Right lobe of liver (tissue), 6 donors: ENCODE measurements at regions not wholly inside any gene's neighbourhood (a gene's known extent, or its start where the extent isn't known, plus 50 kb on each side); places are given as distances from the start of the nearest gene placed in this dataset.

Experiments
- ATAC-seq, 4 donors: fragments of 200-7000 bp; cut with Tn5 transposase; one replicate each; pipeline ENCODE4 v1.9.1; 2020; ENCODE audit warnings: mild to moderate bottlenecking in 4 of 4, moderate library complexity in 4 of 4
- DNase-seq, 3 donors: peaks; one replicate each; pipeline ENCODE4 v3.0.0-alpha.2; 2020
- H3K27ac ChIP-seq, 3 donors: fragments of 200-600 bp; one replicate each; pipeline ENCODE4 v1.8.0; 2022
- H3K27me3 ChIP-seq, 2 donors: fragments of 200-600 bp; one replicate each; pipeline ENCODE4 v1.8.0; 2022
- H3K36me3 ChIP-seq, 4 donors: fragments of 200-600 bp; sonication (generic) in 1 of 4; one replicate each; pipeline versions ENCODE4 v1.5.1 to v1.8.0; 2017 to 2022; ENCODE audit warnings: control low read depth in 1 of 4
- H3K4me1 ChIP-seq, 4 donors: fragments of 200-600 bp; sonication (generic) in 1 of 4; one replicate each; pipeline versions ENCODE4 v1.5.1 to v1.8.0; 2017 to 2022; ENCODE audit warnings: control low read depth in 1 of 4
- H3K4me3 ChIP-seq, 3 donors: fragments of 200-600 bp; one replicate each; pipeline ENCODE4 v1.8.0; 2022
- H3K9me3 ChIP-seq, 4 donors: fragments of 200-600 bp; sonication (generic) in 1 of 4; one replicate each; pipeline versions ENCODE4 v1.5.1 to v1.8.0; 2017 to 2022; ENCODE audit warnings: control low read depth in 1 of 4
- POLR2A ChIP-seq: fragments of 450-650 bp; IDR thresholded peaks from one replicate; pipeline ENCODE4 v1.6.1; 2017; ENCODE audit warnings: antibody characterized with exemption, mild to moderate bottlenecking
- WGBS: methylation state at CpG from one replicate; pipeline ENCODE4 v1.1.6; 2018; ENCODE audit warnings: low coverage, low lambda C conversion rate; ENCODE audit not compliant: insufficient coverage; ENCODE audit errors: missing lambda C conversion rate; 5-methylcytosine and 5-hydroxymethylcytosine counted together
- intact Hi-C, 2 donors: fragments of 100-400 bp; cut with DNase I; formaldehyde crosslinking; loops; one replicate each; pipeline versions ENCODE4 v1.11.2 to v1.14.1; 2022
- TF ChIP-seq, protein P1 (sequence below), 4 donors: fragments of 200-600 bp in 3 of 4; fragments of 450-650 bp in 1 of 4; IDR thresholded peaks; one replicate each; pipeline versions ENCODE4 v1.5.1 to v1.8.0; 2016 to 2022; ENCODE audit warnings: antibody characterized with exemption in 4 of 4, mild to moderate bottlenecking in 2 of 4
- donor health status: DM: no; HTN: yes; CAD: no.
- donor health status: DM: no; HTN: no; CAD: no.
- donor health status: DM: no; HTN: no; CAD: no.
- donor health status: DM: no; HTN: yes; CAD: no.
- donor health status: DM: no; HTN: yes; CAD: no.

DNA sequence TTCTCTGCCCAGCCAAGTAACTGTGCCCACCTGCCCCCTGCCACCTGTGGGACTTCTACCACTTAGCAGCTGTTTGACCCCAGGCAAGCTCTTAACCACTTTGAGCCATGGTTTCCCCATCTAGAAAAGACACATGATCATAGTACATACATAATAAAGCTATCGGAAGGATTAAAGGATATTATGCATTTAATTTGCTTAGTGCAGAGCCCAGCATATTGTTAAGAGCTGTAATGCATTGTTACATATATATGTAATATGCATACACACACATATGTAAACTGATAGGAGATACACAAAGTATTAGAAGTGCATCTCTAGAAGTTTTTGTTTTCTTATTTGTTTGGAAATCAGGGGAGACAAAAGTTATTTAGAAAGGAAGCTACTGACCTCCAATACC, 83.5 kb upstream of the ZBTB40 start:
- Histone ChIP-seq H3K4me3 (no peak overlapping the region), H3K27ac (no peak overlapping the region), H3K9me3 (peaks cover 0 to 2% (median 0%) of the 10 kb centered on the region in 4 donors), H3K36me3 (no peaks in the 10 kb centered on the region), H3K4me1 (no peaks in the 10 kb centered on the region), H3K27me3 (no peaks in the 10 kb centered on the region)
- intact Hi-C loops: no loop called here
- WGBS: 67% methylated on average over 1 of the region's 1 CpG
- TF ChIP-seq, protein P1, sequence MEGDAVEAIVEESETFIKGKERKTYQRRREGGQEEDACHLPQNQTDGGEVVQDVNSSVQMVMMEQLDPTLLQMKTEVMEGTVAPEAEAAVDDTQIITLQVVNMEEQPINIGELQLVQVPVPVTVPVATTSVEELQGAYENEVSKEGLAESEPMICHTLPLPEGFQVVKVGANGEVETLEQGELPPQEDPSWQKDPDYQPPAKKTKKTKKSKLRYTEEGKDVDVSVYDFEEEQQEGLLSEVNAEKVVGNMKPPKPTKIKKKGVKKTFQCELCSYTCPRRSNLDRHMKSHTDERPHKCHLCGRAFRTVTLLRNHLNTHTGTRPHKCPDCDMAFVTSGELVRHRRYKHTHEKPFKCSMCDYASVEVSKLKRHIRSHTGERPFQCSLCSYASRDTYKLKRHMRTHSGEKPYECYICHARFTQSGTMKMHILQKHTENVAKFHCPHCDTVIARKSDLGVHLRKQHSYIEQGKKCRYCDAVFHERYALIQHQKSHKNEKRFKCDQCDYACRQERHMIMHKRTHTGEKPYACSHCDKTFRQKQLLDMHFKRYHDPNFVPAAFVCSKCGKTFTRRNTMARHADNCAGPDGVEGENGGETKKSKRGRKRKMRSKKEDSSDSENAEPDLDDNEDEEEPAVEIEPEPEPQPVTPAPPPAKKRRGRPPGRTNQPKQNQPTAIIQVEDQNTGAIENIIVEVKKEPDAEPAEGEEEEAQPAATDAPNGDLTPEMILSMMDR (IDR thresholded peaks at IDR 0.05): no peak
- ATAC-seq (no peak), DNase-seq (no peak)

DNA sequence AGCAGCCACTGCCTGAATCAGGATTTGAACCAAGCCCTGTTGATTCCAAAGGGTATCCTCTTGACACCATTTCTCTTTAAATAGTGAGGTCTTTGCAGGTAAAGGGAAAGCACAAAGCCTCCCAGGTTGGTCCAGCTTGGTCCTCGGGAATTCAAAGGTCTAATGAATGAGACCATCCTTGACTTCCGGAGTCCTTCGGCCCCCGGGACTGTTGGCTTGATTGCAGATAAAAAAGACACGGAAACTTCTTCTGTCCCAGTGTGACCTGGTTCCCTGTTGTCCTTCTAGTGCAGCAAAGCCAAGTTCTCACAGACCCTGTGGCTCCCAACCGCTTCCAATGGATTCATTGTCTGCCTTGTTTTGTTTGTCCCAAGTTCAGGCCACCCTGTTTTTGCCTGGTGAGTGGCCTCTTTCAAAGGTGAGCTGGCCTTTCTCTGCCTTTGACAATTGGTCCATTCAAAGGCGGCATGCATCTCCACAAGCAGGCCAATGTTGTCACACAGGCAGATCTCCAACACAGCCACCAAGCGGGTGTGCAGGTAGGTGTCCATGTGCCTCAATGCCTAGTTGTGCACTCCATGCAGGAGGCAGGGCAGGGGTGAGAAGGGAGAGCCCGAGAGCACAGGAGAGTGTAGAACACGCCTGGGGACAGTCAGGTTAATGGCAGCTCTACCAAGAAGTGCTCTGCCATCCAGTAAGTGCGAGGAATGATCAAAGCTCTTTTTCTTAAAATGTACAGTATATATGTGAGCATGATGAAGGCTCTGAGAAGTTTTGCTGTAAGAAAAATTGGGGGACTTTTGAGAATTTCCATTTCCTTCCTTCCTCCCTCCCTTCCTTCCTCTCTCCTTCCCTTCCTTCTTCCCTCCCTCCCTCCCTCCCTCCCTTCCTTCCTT, 82.1 kb upstream of the ZBTB40 start:
- H3K36me3 ChIP-seq: no peaks in the 10 kb centered on the region
- DNase-seq: no peak
- H3K9me3 ChIP-seq: peaks cover 0 to 5% (median 0%) of the 10 kb centered on the region in 4 donors
- intact Hi-C loops: no loop called here
- no peaks in the 10 kb centered on the region for H3K4me1 ChIP-seq
- ATAC-seq: no peak
- TF ChIP-seq, protein P1 (IDR thresholded peaks at IDR 0.05): no peak
- TF ChIP-seq POLR2A: no peak
- no peaks in the 10 kb centered on the region for H3K27me3 ChIP-seq
- no peak overlapping the region for H3K27ac ChIP-seq
- WGBS: 67% methylated on average over 6 of the region's 11 CpGs
- no peak overlapping the region for H3K4me3 ChIP-seq

DNA sequence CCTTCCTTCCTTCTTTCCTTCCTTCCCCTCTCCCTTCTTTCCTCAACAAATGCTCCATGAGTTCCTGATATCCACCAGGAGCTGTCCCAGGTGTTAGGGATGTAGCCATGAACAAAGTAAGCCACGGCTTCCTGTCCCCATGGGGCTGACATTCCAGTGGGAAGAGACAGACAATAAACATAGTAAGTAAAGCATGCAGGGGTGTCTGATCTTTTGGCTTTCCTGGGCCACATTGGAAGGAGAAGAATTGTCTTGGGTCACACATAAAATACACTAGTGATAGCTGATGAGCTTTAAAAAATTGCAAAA, 81.5 kb upstream of the ZBTB40 start:
- no peak for ATAC-seq
- H3K9me3 ChIP-seq: peaks cover 0 to 5% (median 0%) of the 10 kb centered on the region in 4 donors
- H3K4me3 ChIP-seq: no peak overlapping the region
- no peak overlapping the region for H3K27ac ChIP-seq
- DNase-seq: no peak
- no peaks in the 10 kb centered on the region for H3K4me1 ChIP-seq
- no peaks in the 10 kb centered on the region for H3K36me3 ChIP-seq
- intact Hi-C loops: no loop called here
- 36% methylated on average over 1 of the region's 1 CpG for WGBS
- TF ChIP-seq, protein P1 (IDR thresholded peaks at IDR 0.05): no peak
- TF ChIP-seq POLR2A: no peak
- H3K27me3 ChIP-seq: no peaks in the 10 kb centered on the region

DNA sequence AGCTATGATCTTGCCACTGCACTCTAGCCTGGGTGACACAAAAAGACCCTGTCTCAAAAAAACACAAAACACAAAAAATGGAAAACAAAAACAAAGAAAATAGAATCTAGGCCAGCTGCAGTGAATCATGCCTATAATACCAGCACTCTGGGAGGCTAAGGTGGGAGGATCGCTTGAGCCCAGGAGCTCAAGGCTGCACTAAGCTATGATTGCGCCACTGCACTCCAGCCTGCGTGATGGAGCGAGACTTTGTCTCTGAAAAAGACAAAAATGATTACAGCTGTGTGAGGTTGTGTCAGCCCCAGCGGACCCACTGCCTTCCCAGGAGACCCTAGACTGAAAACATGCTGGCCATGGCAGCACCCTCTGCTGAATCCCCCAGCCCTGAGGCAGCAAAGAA, 80.2 kb upstream of the ZBTB40 start:
- Histone ChIP-seq H3K27ac (no peak overlapping the region), H3K4me3 (no peak overlapping the region), H3K27me3 (no peaks in the 10 kb centered on the region), H3K9me3 (peaks cover 0 to 5% (median 0%) of the 10 kb centered on the region in 4 donors), H3K36me3 (no peaks in the 10 kb centered on the region), H3K4me1 (no peaks in the 10 kb centered on the region)
- WGBS: 80% methylated on average over 1 of the region's 5 CpGs
- TF ChIP-seq, protein P1 (IDR thresholded peaks at IDR 0.05): no peak
- TF ChIP-seq POLR2A: no peak
- ATAC-seq (no peak), DNase-seq (no peak)
- intact Hi-C loops: no loop called here
